HepG2 (cell line): ENCODE measurements at regions not wholly inside any gene's neighbourhood (a gene's known extent, or its start where the extent isn't known, plus 50 kb on each side); places are given as distances from the start of the nearest gene placed in this dataset.

ENCODE experiments used
- ATAC-seq: fragments of 200-7000 bp; cut with Tn5 transposase; 3 replicates; pipeline ENCODE4 v1.9.1; 2020; ENCODE audit warnings: mild to moderate bottlenecking, moderate library complexity
- BruUV-seq: library from RNA; stranded (reverse); fragments of 400-500 nt; replicated peaks from 2 replicates; lab custom pipeline; 2021; lab: Mats Ljungman, UMichigan
- CTCF ChIA-PET: fragments of 300-600 bp; formaldehyde crosslinking; extraction: SDS; loops from one replicate; lab custom pipeline; 2021; ENCODE audit warnings: low total read pairs, inconsistent platforms, low intra/inter-chr PET ratio; lab: Yijun Ruan, JAX
- POLR2A ChIA-PET: fragments of 350-600 bp; sonication (Branson Sonifier 250); formaldehyde crosslinking; loops from one replicate; lab custom pipeline; 2020; ENCODE audit warnings: antibody characterized with exemption, inconsistent platforms; lab: Yijun Ruan, JAX
- DNase-seq: peaks from one replicate; pipeline ENCODE4 v3.0.0-alpha.2; 2015; ENCODE audit warnings: low spot score
- FAIRE-seq: peaks from 3 replicates; lab custom pipeline; 2011; peaks lifted over from hg19 to GRCh38; lab: Jason Lieb, UNC
- H2AFZ ChIP-seq: one replicate; pipeline ENCODE4 v1.6.1; 2011; ENCODE audit warnings: low read length, inconsistent platforms
- H3K27ac ChIP-seq: fragments of 300-600 bp; 3 replicates; pipeline ENCODE4 v1.8.0; 2011; ENCODE audit warnings: mixed run types, mild to moderate bottlenecking, mixed read lengths, low read length, inconsistent platforms; ENCODE audit not compliant: insufficient read depth; ENCODE audit errors: extremely low read length
- H3K27me3 ChIP-seq, 2 experiments: fragments of 200-600 bp in 1 of 2; 2 replicates in 1 of 2; 3 replicates in 1 of 2; pipeline versions ENCODE4 v1.6.0 to v1.8.0; 2011; ENCODE audit warnings: low read length in 2 of 2, mild to moderate bottlenecking in 2 of 2, moderate library complexity in 2 of 2, inconsistent platforms in 1 of 2; ENCODE audit not compliant: insufficient read depth in 2 of 2, control insufficient read depth in 1 of 2
- H3K36me3 ChIP-seq, 2 experiments: fragments of 200-600 bp in 1 of 2; replicated peaks in 1 of 2; 2 replicates in 1 of 2; 3 replicates in 1 of 2; pipeline versions ENCODE4 v1.5.1 to v1.8.0; 2011; ENCODE audit warnings: low read length in 2 of 2, inconsistent platforms in 1 of 2; ENCODE audit not compliant: insufficient read depth in 2 of 2, control insufficient read depth in 1 of 2
- H3K4me1 ChIP-seq: 2 replicates; pipeline ENCODE4 v1.5.1; 2012; ENCODE audit warnings: low read length, inconsistent platforms; ENCODE audit not compliant: insufficient read depth
- H3K4me2 ChIP-seq: 2 replicates; pipeline ENCODE4 v1.6.0; 2011; ENCODE audit warnings: low read depth, low read length, inconsistent platforms
- H3K4me3 ChIP-seq, 3 experiments: fragments of 200-600 bp in 1 of 3; sonication (generic), shearing (Covaris generic) in 1 of 3; replicated peaks in 1 of 3; 2 replicates each; pipeline ENCODE4 v1.5.1; 2011 to 2016; ENCODE audit warnings: low read length in 3 of 3, inconsistent platforms in 2 of 3, low read depth in 2 of 3, mild to moderate bottlenecking in 2 of 3, control low read depth in 1 of 3, mixed read lengths in 1 of 3; ENCODE audit not compliant: insufficient read depth in 1 of 3
- H3K79me2 ChIP-seq: one replicate; pipeline ENCODE4 v1.6.1; 2011; ENCODE audit warnings: low read length, inconsistent platforms; ENCODE audit not compliant: insufficient read depth
- H3K9ac ChIP-seq: 2 replicates; pipeline ENCODE4 v1.6.0; 2011; ENCODE audit warnings: mild to moderate bottlenecking, low read depth, low read length, inconsistent platforms; ENCODE audit not compliant: insufficient read depth
- H3K9me3 ChIP-seq: 2 replicates; pipeline ENCODE4 v1.5.1; 2012; ENCODE audit warnings: mild to moderate bottlenecking, low read length
- H4K20me1 ChIP-seq: 2 replicates; pipeline ENCODE4 v1.6.0; 2011; ENCODE audit warnings: inconsistent platforms, mild to moderate bottlenecking, low read length, moderate library complexity; ENCODE audit not compliant: insufficient read depth
- BRF2 ChIP-seq: sonication (generic); formaldehyde crosslinking; IDR thresholded peaks from 2 replicates; pipeline ENCODE4 v1.8.1; 2022; ENCODE audit warnings: mild to moderate bottlenecking, missing genetic modification reagents
- FLYWCH1 ChIP-seq: sonication (generic); formaldehyde crosslinking; IDR thresholded peaks from 2 replicates; pipeline ENCODE4 v1.8.1; 2023; ENCODE audit warnings: mild to moderate bottlenecking, missing genetic modification reagents
- MATR3 ChIP-seq: sonication (generic); formaldehyde crosslinking; IDR thresholded peaks from 2 replicates; pipeline ENCODE4 v1.4.0; 2020; ENCODE audit warnings: missing genetic modification reagents
- MIER2 ChIP-seq: IDR thresholded peaks from 2 replicates; pipeline ENCODE4 v1.6.1; 2016; ENCODE audit warnings: missing biosample characterization, missing genetic modification reagents
- NCOA5 ChIP-seq: sonication (generic); formaldehyde crosslinking; IDR thresholded peaks from 2 replicates; pipeline ENCODE4 v1.4.0; 2020; ENCODE audit warnings: missing genetic modification reagents
- PCBP1 ChIP-seq: fragments of 200-400 bp; formaldehyde crosslinking; IDR thresholded peaks from 2 replicates; pipeline ENCODE4 v1.6.1; 2017; ENCODE audit warnings: mild to moderate bottlenecking, low read depth, low read length, borderline replicate concordance
- ZMYM3 ChIP-seq: sonication (generic); formaldehyde crosslinking; IDR thresholded peaks from 2 replicates; pipeline ENCODE4 v1.5.1; 2020; ENCODE audit warnings: mild to moderate bottlenecking, missing genetic modification reagents
- ZNF468 ChIP-seq: sonication (generic); formaldehyde crosslinking; IDR thresholded peaks from 2 replicates; pipeline ENCODE4 v1.8.0; 2022; ENCODE audit warnings: mild to moderate bottlenecking, moderate library complexity, missing genetic modification reagents
- WGBS: methylation state at CpG from one replicate; pipeline ENCODE4 v1.1.6; 2017; ENCODE audit warnings: low lambda C conversion rate; 5-methylcytosine and 5-hydroxymethylcytosine counted together
- in situ Hi-C: cut with HindIII; loops from 2 replicates; pipeline ENCODE4 v1.10.0; 2017; ENCODE audit warnings: low pct_unique_long_range_greater_than_20kb; ENCODE audit not compliant: extremely low pct_ligation_motif_present
- intact Hi-C: fragments of 100-400 bp; cut with micrococcal nuclease; formaldehyde crosslinking; loops from one replicate; pipeline ENCODE4 v1.10.0; 2022; ENCODE audit not compliant: unreplicated experiment

GRCh38 chr2:16293871-16294270 is 353.5 kb downstream of the MYCN start:
- Histone ChIP-seq H2AFZ (no peak overlapping the region), H3K9ac (no peak overlapping the region), H3K4me3 (no peak overlapping the region), H4K20me1 (no peaks in the 10 kb centered on the region), H3K27me3 (no peaks in the 10 kb centered on the region), H3K9me3 (no peaks in the 10 kb centered on the region), H3K4me2 (no peak overlapping the region), H3K79me2 (no peaks in the 10 kb centered on the region), H3K4me1 (no peaks in the 10 kb centered on the region), H3K36me3 (no peaks in the 10 kb centered on the region), H3K27ac (no peak overlapping the region)
- intact Hi-C loops (no loop called here), in situ Hi-C loops (no loop called here)
- no peak for DNase-seq
- ChIA-PET POLR2A (no interaction called here), CTCF (no interaction called here)
- whole genome bisulfite sequencing: 65% methylated on average over 1 of the region's 1 CpG
- ATAC-seq: no peak
- TF ChIP-seq FLYWCH1 (no peak), PCBP1 (no peak), ZNF468 (CRISPR knock-in tag) (no peak), MATR3 (CRISPR knock-in tag) (no peak), MIER2 (CRISPR knock-in tag) (no peak)
- FAIRE-seq: no peak
- no TSS peak for BruUV-seq

- no peak overlapping the region for H3K27ac ChIP-seq
- WGBS: 50% methylated on average over 6 of the region's 6 CpGs
- no peak overlapping the region for H3K9ac ChIP-seq
- H3K4me3 ChIP-seq: no peak overlapping the region
- H3K27me3 ChIP-seq: no peaks in the 10 kb centered on the region
- no peaks in the 10 kb centered on the region for H3K4me1 ChIP-seq
- H3K79me2 ChIP-seq: no peaks in the 10 kb centered on the region
- TF ChIP-seq BRF2 (CRISPR knock-in tag) (no peak), ZMYM3 (CRISPR knock-in tag) (no peak), NCOA5 (CRISPR knock-in tag) (no peak)
- no peak overlapping the region for H2AFZ ChIP-seq
- in situ Hi-C loops (no loop called here), intact Hi-C loops (no loop called here)
- POLR2A ChIA-PET: no interaction called here
- H3K9me3 ChIP-seq: no peaks in the 10 kb centered on the region
- no peaks in the 10 kb centered on the region for H3K36me3 ChIP-seq
- no TSS peak for BruUV-seq
- no peak for ATAC-seq
- CTCF ChIA-PET: no interaction called here
- H3K4me2 ChIP-seq: no peak overlapping the region
- H4K20me1 ChIP-seq: no peaks in the 10 kb centered on the region
- FAIRE-seq: no peak
- DNase-seq: no peak
Measured at GRCh38 chr2:16293398-16293797, 353.0 kb downstream of the MYCN start.
